ENCODE measurements at regions not wholly inside any gene's neighbourhood (a gene's known extent, or its start where the extent isn't known, plus 50 kb on each side); places are given as distances from the start of the nearest gene placed in this dataset.

GRCh38 chr11:15858881-15859280 is 497.5 kb downstream of the SOX6 start:
- H3K4me1 ChIP-seq (ENCODE audit: insufficient read depth, low read length): no peaks in the 10 kb centered on the region
- no TSS peak for BruUV-seq (replicated peaks)
- H3F3A ChIP-seq (ENCODE audit: low read length, unreplicated experiment): no peaks in the 10 kb centered on the region
- TF ChIP-seq CTCF (conservative IDR thresholded peaks at IDR 0.05; ENCODE audit: low read depth, low read length) (no peak), EZH2 (IDR thresholded peaks at IDR 0.05; ENCODE audit: low read length, unreplicated experiment) (no peak), EZH2phosphoT487 (IDR thresholded peaks at IDR 0.05; ENCODE audit: borderline replicate concordance, low read length) (no peak)
- no peak overlapping the region for H3K9ac ChIP-seq (ENCODE audit: low read length)
- DNase-seq: no peak
- no peaks in the 10 kb centered on the region for H3K27me3 ChIP-seq (ENCODE audit: low read length)
- intact Hi-C loops (cut with micrococcal nuclease): no loop called here
- H3K4me3 ChIP-seq (ENCODE audit: low read length): no peak overlapping the region
- no peaks in the 10 kb centered on the region for H3K9me2 ChIP-seq (replicated peaks; ENCODE audit: low read length)
- H3K9me3 ChIP-seq (ENCODE audit: low read length): no peaks in the 10 kb centered on the region
- no peaks in the 10 kb centered on the region for H3K79me2 ChIP-seq (ENCODE audit: low read length)
- no peaks in the 10 kb centered on the region for H4K20me1 ChIP-seq (ENCODE audit: low read length)
- ChIA-PET POLR2A (ENCODE audit: unreplicated experiment) (no interaction called here), CTCF (no interaction called here)
- no peaks in the 10 kb centered on the region for H3K36me3 ChIP-seq (ENCODE audit: low read depth, low read length)
- no peak overlapping the region for H2AFZ ChIP-seq (ENCODE audit: low read length)
- H3K4me2 ChIP-seq (ENCODE audit: low read length): no peak overlapping the region
- no peak overlapping the region for H3K27ac ChIP-seq (ENCODE audit: low read length)
- no peak for ATAC-seq

- no TSS peak for BruUV-seq (replicated peaks)
- DNase-seq (no peak), ATAC-seq (no peak)
- Histone ChIP-seq H3K9ac (ENCODE audit: low read length) (no peak overlapping the region), H3K27ac (ENCODE audit: low read length) (no peak overlapping the region), H3K9me2 (replicated peaks; ENCODE audit: low read length) (no peaks in the 10 kb centered on the region), H3F3A (ENCODE audit: low read length, unreplicated experiment) (no peaks in the 10 kb centered on the region), H3K4me1 (ENCODE audit: insufficient read depth, low read length) (no peaks in the 10 kb centered on the region), H3K9me3 (ENCODE audit: low read length) (no peaks in the 10 kb centered on the region), H4K20me1 (ENCODE audit: low read length) (no peaks in the 10 kb centered on the region), H3K36me3 (ENCODE audit: low read depth, low read length) (no peaks in the 10 kb centered on the region), H3K4me2 (ENCODE audit: low read length) (no peak overlapping the region), H2AFZ (ENCODE audit: low read length) (no peak overlapping the region), H3K27me3 (ENCODE audit: low read length) (no peaks in the 10 kb centered on the region), H3K4me3 (ENCODE audit: low read length) (no peak overlapping the region), H3K79me2 (ENCODE audit: low read length) (no peaks in the 10 kb centered on the region)
- POLR2A ChIA-PET (ENCODE audit: unreplicated experiment): no interaction called here
- TF ChIP-seq EZH2 (IDR thresholded peaks at IDR 0.05; ENCODE audit: low read length, unreplicated experiment): no peak
- TF ChIP-seq EZH2phosphoT487 (IDR thresholded peaks at IDR 0.05; ENCODE audit: borderline replicate concordance, low read length): no peak
- TF ChIP-seq CTCF (conservative IDR thresholded peaks at IDR 0.05; ENCODE audit: low read depth, low read length): no peak
- CTCF ChIA-PET: no interaction called here
- intact Hi-C loops (cut with micrococcal nuclease): no loop called here
These were observed 496.9 kb downstream of the SOX6 start for GRCh38 chr11:15859411-15859810.

- no peak overlapping the region for H3K4me2 ChIP-seq (ENCODE audit: low read length)
- ATAC-seq (no peak), DNase-seq (no peak)
- H3K4me1 ChIP-seq (ENCODE audit: insufficient read depth, low read length): no peaks in the 10 kb centered on the region
- BruUV-seq (replicated peaks): no TSS peak
- H2AFZ ChIP-seq (ENCODE audit: low read length): no peak overlapping the region
- H3K27ac ChIP-seq (ENCODE audit: low read length): no peak overlapping the region
- no peak overlapping the region for H3K4me3 ChIP-seq (ENCODE audit: low read length)
- H3K27me3 ChIP-seq (ENCODE audit: low read length): no peaks in the 10 kb centered on the region
- no peaks in the 10 kb centered on the region for H3K9me2 ChIP-seq (replicated peaks; ENCODE audit: low read length)
- H3K9ac ChIP-seq (ENCODE audit: low read length): no peak overlapping the region
- no peaks in the 10 kb centered on the region for H4K20me1 ChIP-seq (ENCODE audit: low read length)
- CTCF ChIA-PET: no interaction called here
- H3K36me3 ChIP-seq (ENCODE audit: low read depth, low read length): no peaks in the 10 kb centered on the region
- H3K79me2 ChIP-seq (ENCODE audit: low read length): no peaks in the 10 kb centered on the region
- TF ChIP-seq CTCF (conservative IDR thresholded peaks at IDR 0.05; ENCODE audit: low read depth, low read length) (no peak), EZH2phosphoT487 (IDR thresholded peaks at IDR 0.05; ENCODE audit: borderline replicate concordance, low read length) (no peak), EZH2 (IDR thresholded peaks at IDR 0.05; ENCODE audit: low read length, unreplicated experiment) (no peak)
- POLR2A ChIA-PET (ENCODE audit: unreplicated experiment): no interaction called here
- no peaks in the 10 kb centered on the region for H3K9me3 ChIP-seq (ENCODE audit: low read length)
- intact Hi-C loops (cut with micrococcal nuclease): no loop called here
- H3F3A ChIP-seq (ENCODE audit: low read length, unreplicated experiment): no peaks in the 10 kb centered on the region
These were observed 495.1 kb downstream of the SOX6 start for GRCh38 chr11:15861256-15861655.
